ENCODE measurements at regions not wholly inside any gene's neighbourhood (a gene's known extent, or its start where the extent isn't known, plus 50 kb on each side); places are given as distances from the start of the nearest gene placed in this dataset.

DNA sequence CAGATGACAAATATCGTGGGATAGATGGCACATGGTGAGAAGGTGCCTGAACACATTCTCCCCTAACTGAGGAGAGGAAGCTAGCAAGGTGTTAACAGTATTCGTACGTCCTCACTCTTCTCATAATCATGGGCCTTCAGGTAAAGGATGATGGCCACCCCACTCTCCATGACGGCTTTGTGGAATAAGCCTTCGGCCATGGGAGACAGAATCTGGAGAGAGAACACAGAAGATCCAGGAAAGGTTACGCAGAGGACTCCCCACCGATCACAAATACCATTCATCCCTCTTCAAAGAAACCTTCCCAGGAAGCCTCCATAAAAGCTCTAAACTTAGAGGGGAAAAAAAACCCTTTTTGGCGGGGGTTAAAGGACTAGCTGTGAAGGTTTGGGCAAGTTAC is 189.9 kb downstream of the BCR start:
- WGBS, 5 donors: 73 to 84% (median 80%) methylated on average over 8 of the region's 8 CpGs
- intact Hi-C loops (cut with DNase I; ENCODE audit: low total_unique reads): no loop called here
- Histone ChIP-seq H3K27me3 (peaks cover 0 to 7% (median 3%) of the 10 kb centered on the region in 3 donors), H3K27ac (no peak overlapping the region), H3K36me3 (no peaks in the 10 kb centered on the region), H3K4me3 (no peak overlapping the region), H3K9me3 (no peaks in the 10 kb centered on the region), H3K4me1 (no peaks in the 10 kb centered on the region)
- TF ChIP-seq EP300 (IDR thresholded peaks at IDR 0.05) (no peak), POLR2A (IDR thresholded peaks at IDR 0.05) (no peak), POLR2AphosphoS5 (IDR thresholded peaks at IDR 0.05) (no peak)
- TF ChIP-seq, protein P1, sequence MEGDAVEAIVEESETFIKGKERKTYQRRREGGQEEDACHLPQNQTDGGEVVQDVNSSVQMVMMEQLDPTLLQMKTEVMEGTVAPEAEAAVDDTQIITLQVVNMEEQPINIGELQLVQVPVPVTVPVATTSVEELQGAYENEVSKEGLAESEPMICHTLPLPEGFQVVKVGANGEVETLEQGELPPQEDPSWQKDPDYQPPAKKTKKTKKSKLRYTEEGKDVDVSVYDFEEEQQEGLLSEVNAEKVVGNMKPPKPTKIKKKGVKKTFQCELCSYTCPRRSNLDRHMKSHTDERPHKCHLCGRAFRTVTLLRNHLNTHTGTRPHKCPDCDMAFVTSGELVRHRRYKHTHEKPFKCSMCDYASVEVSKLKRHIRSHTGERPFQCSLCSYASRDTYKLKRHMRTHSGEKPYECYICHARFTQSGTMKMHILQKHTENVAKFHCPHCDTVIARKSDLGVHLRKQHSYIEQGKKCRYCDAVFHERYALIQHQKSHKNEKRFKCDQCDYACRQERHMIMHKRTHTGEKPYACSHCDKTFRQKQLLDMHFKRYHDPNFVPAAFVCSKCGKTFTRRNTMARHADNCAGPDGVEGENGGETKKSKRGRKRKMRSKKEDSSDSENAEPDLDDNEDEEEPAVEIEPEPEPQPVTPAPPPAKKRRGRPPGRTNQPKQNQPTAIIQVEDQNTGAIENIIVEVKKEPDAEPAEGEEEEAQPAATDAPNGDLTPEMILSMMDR (IDR thresholded peaks at IDR 0.05): no peak
- no peak for DNase-seq

DNA sequence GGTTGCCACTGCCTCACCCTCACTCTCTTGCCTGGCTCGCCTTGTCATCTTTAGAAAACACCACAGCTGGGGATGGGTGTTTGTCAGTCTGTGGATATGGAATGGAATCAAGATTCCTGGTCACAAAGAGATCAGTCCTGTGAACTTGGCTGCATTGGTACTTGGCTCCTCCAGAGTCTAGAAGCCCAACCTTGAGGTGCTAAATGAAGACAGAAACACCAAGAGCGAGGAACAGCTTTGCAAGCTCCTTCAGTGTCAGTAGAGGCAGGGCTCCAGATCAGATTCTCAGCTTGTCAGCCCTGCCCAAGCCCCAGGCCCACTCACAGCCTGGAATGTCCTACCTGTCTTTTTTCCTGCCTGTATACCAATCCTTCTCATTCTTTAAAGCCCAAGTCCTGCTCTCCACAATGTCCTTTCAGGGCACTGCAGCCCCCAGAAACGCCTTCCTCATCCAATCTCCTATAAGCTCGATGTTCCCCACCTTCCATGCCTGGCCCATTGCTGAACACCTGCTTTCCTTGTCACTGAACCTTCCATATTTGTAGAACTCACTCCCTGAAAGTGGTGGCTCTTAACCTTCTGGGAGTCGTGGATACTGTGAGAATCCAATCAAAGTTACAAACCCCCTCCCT is 188.9 kb downstream of the BCR start:
- Histone ChIP-seq H3K27me3 (peaks cover 0 to 7% (median 3%) of the 10 kb centered on the region in 3 donors), H3K36me3 (no peaks in the 10 kb centered on the region), H3K27ac (no peak overlapping the region), H3K4me1 (no peaks in the 10 kb centered on the region), H3K9me3 (no peaks in the 10 kb centered on the region), H3K4me3 (no peak overlapping the region)
- 78 to 90% (median 88%) methylated on average over 5 of the region's 5 CpGs for WGBS, 5 donors
- TF ChIP-seq EP300 (IDR thresholded peaks at IDR 0.05): no peak
- no peak for TF ChIP-seq POLR2A (IDR thresholded peaks at IDR 0.05)
- TF ChIP-seq POLR2AphosphoS5 (IDR thresholded peaks at IDR 0.05): no peak
- TF ChIP-seq, protein P1 (IDR thresholded peaks at IDR 0.05): no peak
- DNase-seq: no peak
- intact Hi-C loops (cut with DNase I; ENCODE audit: low total_unique reads): no loop called here

Measured in stomach (tissue), 8 donors.